ENCODE measurements at regions not wholly inside any gene's neighbourhood (a gene's known extent, or its start where the extent isn't known, plus 50 kb on each side); places are given as distances from the start of the nearest gene placed in this dataset.
"Not testable (repeated sequence)": the region's sequence is repeated elsewhere in the genome, so short reads cannot be mapped to it uniquely, and the experiment has no call there.

DNA sequence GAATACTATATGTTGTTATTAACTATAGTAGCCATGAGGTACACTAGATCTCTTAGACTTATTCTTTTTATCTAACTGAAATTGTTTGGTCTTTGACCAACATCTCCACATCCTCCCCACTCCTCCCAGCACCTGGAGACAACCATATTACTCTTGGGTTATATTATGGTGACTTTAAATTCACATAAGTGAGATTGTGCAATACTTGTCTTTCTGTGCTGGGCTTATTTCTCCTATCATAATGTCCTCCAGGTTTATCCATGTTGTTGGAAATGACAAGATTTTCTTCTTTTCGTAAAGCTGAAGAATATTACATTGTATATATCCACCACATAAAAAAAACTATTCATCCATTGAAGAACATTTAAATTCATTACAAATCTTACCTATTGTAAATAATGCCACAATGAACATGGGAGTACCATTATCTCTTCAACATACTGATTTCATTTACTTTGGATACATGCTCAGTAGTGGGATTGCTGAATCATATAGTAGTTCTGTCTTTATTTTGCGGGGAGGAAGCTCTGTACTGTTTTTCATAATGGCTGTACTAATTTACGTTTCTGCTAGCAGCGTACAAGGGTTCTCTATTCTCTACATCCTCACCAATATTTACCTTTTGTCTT lies 159.2 kb upstream of the SCN7A start:
- intact Hi-C loops (cut with micrococcal nuclease): no loop called here
- ATAC-seq: no peak
- DNase-seq: no peak

DNA sequence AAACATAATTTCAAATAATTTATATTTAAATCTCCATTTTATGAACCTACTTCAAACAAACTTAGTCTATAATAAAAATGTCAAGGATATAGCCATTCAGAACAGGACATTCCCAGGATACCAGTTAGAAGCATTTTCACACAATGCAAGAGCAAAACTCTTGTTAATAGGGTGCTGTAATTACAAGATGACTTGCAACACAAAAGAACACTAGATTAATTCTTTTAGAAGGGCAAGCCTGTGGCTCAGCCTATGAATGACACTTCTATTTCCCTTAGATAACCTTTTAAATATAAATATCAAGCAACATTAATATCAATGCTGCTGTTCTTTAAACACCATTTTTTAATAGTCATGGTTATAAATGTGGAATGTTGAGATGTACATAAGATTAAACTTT lies 157.9 kb upstream of the SCN7A start:
- intact Hi-C loops (cut with micrococcal nuclease): no loop called here
- no peak for DNase-seq
- no peak for ATAC-seq

DNA sequence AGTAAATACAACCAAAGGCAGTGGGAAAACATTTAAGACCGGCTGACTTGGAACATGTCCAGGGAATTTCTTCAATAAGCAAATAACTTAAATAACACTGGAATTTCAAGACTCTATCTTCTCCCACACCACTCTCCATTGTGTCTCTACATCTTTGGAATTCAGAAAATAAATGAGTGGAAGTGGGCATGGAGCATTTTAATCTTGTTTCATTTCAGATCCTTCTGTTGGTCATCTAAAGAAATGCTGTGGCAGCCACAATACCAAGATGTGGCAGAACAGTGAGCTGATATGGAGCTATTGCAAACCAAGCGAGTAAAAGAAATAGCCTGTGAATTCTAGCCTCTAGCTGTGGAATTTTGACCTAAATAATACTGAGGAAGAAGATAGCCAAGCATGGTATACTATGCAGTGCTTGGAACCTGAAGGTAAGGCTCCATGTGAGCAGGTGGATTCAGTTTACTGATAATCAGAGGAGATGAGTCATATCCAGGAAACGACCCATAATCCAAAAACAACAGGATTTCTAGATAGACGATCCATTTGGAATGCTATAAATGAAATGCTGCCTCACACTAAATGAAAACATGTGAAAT lies 157.1 kb upstream of the SCN7A start:
- no peak for DNase-seq
- ATAC-seq: no peak
- intact Hi-C loops (cut with micrococcal nuclease): no loop called here

DNA sequence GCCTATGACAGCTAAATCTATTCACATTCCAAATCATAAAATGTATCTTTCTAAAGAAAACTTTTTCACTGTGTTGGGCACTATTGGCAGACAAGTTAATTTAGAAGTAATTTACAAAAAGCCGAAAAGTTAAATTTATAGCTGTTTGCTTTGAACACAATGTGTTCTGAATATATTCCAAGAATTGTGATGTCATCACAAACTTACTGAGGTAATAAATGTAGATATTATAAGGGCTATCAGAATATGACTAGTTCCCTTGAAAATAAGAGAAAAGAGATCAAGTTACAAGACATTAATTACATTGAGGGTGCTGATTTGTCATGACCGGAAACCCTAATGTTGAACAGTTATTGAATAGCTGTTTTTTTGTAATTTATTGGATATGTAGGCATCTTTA lies 153.9 kb upstream of the SCN7A start:
- no peak for ATAC-seq

DNA sequence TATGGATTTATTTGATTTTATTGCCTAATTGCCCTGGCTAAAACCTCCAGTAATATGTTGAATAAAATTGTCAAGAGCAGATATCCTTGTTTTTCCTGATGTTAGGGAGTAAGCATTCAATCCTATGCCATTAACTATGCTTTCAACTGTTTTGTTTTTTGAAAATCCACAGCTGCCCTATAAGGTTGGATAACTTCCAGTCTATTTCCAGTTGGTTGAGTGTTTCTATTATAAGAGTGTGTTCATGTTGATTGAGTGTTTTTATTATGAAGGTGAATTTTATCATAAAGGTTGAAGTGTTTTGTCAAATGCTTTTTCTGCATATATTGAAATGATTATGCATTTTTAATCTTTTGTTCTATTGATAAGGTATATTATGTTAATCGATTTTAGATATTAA lies 149.9 kb upstream of the SCN7A start:
- intact Hi-C loops (cut with micrococcal nuclease): no loop called here
- ATAC-seq (peak; percentile 53), DNase-seq (no peak)

More for the DNA sequence above, 153.9 kb upstream of the SCN7A start:
- DNase-seq: no peak
- intact Hi-C loops (cut with micrococcal nuclease): no loop called here

DNA sequence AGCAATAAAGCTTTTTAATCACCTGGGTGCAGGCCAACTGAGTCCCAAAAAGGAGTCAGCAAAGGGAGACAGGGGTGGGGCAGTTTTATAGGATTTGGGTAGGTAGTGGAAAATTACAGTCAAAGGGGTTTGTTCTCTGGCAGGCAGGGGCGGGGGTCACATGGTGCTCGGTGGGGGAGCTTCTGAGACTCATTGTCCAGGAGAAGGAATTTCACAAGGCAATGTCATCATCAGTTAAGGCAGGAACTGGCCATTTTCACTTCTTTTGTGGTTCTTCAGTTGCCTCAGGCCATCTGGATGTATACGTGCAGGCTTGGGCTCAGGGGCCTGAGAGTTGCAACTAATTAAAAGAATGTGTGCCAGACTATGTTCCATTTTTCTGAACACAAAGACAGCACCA lies 147.5 kb upstream of the SCN7A start:
- ATAC-seq; intact Hi-C loops (cut with micrococcal nuclease); DNase-seq: not testable (repeated sequence)

DNA sequence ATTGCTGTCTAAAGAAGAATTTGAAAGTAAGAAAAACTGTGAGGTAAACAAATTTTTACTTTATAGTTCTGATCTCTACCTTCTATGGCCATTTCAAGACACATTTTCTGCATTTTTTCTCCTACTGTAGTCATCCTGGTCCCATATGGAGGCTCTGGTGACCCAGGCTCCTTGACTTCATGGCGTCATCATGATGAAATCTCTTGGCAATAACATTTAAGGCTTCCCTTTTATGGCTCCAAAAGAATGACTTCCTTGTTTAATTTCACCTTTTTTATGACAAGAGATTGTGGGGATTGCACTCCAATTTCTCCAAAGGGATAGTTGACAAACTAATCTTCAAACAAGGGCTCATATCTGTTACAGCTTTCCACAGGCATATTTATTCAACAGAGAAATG lies 143.0 kb upstream of the SCN7A start:
- DNase-seq (no peak), ATAC-seq (no peak)
- intact Hi-C loops (cut with micrococcal nuclease): no loop called here

DNA sequence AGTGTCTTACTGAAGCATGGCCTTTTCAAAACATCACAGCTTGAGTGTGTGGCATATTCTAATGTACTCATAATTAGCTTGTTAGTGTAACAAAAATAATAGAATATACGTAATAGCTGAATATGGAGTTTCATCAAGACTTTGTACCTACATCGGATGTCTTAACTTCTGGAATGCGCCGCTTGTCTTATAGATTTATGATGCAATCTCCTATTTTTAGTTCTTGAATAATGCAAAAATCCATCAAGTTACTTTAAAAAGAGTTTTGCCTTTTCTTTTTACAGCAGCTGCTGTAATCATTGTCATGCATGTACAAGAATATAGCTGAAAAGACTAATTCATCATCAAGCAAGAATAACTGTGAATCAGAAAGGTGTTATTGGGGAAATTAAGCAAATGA lies 140.7 kb upstream of the SCN7A start:
- intact Hi-C loops (cut with micrococcal nuclease): no loop called here
- no peak for DNase-seq
- no peak for ATAC-seq

DNA sequence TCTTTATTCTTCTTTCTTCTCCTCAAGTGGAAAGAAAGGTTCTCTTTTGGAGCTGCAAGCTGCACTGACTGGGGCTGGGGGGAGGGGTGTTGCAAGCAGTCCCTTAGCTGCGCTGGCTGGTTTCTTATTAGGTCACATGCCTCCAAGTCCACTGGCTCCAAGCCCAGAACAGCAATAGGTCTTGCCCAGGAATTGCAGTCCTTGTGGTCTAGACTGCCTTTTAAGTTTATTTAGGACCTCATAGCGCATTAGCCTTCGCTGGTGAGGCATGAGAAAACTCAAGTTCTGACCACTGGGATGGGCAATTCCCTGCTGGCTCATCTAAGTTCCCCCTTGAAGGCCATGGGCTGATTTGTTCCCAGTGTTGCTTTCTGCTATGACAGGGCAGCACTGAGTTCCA lies 138.6 kb upstream of the SCN7A start:
- ATAC-seq (peak; percentile 57), DNase-seq (no peak)
- intact Hi-C loops (cut with micrococcal nuclease): no loop called here

DNA sequence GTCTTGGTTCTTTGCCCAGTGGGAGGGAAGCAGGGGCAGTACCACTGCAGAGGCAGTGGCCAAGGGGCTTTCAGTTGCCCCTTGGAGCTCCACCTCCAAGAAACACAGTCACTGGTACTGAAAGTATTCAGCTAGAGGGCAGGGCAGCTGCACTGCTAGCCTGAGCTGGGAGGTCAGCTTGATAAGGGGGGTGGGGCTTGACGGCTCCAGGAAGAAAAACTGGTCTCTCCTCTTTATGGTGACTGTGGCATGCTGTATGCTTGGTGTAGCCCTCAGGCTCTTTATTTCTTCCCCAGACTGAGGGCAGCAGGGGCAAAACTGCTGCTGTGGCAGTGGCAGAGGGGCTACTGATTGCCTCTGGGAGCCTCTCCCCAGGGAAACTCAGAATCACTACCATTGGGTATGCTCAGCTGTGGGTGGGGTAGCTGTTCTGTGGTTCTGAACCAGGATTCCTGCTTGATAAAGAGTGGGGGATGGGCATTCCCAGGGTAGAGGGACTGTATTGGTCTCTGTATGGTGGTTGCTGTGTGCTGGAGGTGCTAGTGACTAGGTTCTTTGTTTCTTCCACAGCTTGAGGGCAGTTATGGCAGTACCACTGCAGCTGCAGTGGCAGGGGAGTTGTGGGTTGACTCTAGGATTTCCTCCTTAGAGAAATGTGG lies 134.6 kb upstream of the SCN7A start:
- ATAC-seq (peak; percentile 58), DNase-seq (no peak)
- intact Hi-C loops (cut with micrococcal nuclease): no loop called here

DNA sequence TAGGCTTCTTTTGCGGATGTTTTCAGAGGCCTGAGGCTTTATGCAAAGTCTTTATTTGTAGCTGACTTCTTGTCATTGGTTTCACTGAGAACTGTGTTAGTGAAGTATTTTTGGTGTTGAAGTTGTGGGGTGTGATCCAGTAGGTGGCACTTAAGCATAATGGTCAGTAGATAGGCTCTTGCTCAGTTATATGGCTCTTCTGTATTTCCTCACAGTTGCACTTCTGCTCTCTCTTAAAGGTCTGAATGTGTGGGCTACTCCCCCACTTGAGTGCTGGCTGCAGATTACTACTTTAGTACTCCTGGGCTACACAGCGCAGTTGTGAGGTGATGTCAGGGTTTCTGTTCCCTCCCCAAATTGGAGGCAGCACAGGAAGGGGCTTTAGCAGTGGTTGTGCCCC lies 133.8 kb upstream of the SCN7A start:
- DNase-seq (no peak), ATAC-seq (peak; percentile 85)
- intact Hi-C loops (cut with micrococcal nuclease): no loop called here

DNA sequence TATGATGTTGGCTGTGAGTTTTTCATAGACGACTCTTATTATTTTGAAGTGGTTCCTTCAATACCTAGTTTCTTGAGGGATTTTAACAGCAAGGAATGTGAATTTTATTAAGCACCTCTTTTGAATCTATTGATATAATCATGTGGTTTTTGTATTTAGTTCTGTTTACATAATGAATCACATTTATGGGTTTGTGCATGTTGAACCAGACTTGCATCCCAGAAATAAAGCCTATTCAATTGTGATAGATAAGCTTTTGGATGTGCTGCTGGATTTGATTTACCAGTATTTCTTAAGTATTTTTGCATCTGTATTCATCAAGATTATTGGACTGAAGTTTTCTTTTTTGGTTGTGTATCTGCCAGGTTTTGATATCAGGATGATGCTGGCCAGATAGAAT lies 131.6 kb upstream of the SCN7A start:
- ATAC-seq (no peak), DNase-seq (no peak)
- intact Hi-C loops (cut with micrococcal nuclease): no loop called here

DNA sequence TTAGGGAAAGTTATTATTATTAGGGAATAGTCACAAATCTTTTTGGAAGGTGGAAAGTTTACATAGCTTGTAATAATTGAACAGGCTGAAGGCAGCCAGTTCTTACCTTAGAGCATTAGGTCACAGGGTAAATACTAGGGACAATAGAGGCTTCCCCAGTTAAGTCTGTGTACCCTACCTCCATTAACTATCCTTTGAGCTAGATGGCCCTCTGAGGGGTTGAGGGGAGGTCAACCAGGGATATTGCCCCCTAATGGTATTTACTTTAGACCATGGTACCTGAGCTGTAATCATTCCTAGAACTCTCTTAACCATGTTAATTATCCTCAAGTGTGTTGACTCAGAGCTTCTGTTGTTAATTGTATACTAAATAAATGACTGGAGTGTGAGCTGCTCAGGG lies 120.5 kb upstream of the SCN7A start:
- ATAC-seq (no peak), DNase-seq (no peak)
- intact Hi-C loops (cut with micrococcal nuclease): no loop called here

DNA sequence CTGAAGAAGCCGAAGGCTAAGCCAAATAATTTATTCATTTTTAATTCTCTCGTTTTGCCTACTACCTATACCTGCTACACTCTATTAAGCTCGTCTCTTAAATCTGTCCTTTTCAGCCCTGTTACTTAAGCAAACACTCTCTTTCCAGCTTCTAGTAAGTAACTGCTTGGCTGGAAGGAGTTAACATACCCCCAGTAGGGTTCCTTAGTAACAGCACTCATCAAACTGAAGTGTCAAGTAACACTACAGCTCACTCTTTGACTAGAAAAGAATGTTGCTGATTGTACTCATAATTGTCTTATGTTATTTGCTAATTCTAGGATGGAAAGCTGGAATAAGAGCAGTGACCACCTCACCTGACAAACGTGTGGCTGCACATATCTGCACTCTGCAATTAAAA lies 120.0 kb upstream of the SCN7A start:
- ATAC-seq: no peak
- no peak for DNase-seq
- intact Hi-C loops (cut with micrococcal nuclease): no loop called here

DNA sequence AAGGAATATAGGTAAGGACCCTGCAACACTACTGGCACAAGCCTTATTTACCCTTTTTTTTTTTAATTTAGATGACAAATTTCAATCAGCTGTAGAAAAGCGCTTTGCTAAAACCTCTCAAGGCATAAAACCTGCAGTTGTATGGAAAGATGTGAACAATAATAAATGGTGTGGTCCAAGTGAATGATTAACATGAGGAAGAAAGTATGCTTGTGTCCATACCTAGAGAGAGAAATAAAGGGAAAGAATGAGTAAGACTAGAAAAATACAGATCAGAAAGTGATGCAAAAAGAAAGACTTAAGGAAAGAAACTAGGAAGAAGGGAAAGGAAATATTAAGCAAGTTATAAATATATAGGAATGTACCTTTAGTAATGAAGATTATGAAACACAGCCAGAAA lies 119.2 kb upstream of the SCN7A start:
- DNase-seq (no peak), ATAC-seq (no peak)
- intact Hi-C loops (cut with micrococcal nuclease): no loop called here

DNA sequence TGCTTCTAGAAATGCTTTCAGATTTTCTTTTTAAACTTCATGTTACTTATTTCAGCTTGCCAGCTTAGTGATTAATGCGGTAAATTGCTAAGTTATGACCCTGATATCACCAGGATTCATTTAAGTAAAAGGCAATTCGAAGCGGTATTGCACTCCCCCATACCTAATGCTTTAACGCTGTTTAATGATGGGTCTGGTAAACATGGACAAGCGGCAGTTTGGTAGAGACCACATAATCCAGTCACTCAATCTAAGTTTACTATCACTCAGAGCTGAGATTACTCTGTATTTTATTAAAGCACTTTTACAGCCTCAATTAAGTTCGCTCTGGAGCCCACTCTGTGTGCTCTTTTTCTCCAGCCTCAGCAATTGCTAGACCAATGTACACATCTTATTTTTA lies 118.2 kb upstream of the SCN7A start:
- intact Hi-C loops (cut with micrococcal nuclease): no loop called here
- ATAC-seq (no peak), DNase-seq (no peak)

DNA sequence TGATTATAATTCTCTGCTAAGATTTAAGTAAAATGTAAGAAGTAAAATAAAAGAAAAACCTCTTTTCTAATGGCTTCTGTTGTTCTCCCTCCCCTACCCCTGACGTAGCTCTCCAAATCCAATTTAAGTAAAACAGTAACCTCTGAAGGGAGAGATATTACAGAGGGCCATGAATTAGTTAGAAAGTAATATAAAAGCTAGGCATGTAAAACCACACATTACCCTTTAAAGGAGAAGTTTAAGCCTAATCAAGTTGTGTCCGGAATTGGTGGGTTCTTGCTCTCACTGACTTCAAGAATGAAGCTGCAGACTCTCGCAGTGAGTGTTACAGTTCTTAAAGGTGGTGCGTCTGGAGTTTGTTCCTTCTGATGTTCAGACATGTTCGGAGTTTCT lies 116.9 kb upstream of the SCN7A start:
- DNase-seq: no peak
- intact Hi-C loops (cut with micrococcal nuclease): no loop called here
- ATAC-seq: no peak

DNA sequence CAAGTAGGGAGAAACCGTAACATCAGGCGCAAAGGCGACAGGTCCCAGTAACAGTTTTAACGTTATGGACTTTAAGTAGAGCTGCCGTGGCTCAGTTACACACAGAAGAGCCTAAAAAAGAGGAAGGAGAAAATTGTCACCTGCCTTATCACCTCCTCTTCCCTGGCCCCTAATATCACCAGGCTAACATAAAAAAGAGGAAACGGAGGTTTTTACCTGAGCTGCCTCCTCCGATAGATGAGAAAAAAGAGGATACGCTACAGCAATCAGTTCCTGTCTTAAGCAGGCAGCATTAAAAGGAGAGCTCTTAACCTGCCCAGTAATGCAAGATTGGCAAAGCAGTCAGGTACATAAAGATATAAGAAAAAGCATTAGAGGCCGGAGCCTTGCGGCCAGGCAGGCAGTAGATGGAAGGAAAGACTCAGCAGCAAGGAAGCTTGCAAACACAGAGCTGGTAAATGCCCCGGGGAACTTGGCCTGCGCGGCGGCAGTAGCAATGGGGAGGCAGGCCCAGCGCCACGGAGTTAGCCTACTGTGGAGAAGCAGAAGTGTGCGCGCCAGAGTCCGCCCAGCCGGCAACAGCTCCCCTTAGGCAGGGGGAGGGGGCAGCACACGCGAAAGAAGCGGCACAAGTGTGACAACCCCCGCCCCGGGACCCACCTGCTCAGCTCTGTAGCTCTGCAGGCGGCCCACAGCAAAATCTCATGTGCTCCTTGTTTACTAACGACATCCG lies 116.3 kb upstream of the SCN7A start:
- DNase-seq (peak; percentile 28), ATAC-seq (no peak)
- intact Hi-C loops (cut with micrococcal nuclease): no loop called here

DNA sequence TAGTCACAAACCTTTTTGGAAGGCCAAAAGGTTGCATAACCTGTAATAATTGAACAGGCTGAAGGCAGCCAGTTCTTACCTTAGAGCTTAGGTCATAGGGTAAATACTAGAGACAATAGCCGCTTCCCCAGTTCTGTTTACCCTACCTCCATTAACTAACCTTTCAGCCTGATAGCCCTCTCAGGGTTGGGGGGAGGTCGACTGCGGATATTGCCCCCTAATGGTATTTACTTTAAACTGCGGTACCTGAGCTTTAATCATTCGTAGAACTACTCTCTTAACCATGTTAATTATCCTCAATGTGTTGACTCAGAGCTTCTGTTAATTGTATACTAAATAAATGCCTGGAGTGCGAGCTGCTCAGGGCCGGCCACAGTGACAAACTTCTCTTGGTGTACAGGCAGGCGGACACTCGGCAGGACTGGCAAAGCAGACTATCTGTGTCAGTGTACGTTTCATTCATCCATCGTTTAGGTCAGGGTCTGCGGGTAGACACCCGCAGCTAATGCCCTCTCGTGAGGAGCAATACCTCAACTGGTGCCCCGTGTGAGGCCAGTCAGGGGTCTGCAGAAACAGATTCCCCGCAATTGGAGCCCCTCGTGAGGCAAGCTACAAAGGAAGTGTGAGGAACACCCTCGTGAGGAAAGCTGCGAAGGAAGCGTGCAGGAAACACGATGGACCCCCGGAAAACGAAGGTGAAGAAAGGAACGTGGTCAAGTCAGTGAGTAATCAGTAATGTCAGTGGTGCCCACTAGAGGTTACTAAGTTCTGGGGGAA lies 115.3 kb upstream of the SCN7A start:
- intact Hi-C loops (cut with micrococcal nuclease): no loop called here
- DNase-seq (no peak), ATAC-seq (no peak)

DNA sequence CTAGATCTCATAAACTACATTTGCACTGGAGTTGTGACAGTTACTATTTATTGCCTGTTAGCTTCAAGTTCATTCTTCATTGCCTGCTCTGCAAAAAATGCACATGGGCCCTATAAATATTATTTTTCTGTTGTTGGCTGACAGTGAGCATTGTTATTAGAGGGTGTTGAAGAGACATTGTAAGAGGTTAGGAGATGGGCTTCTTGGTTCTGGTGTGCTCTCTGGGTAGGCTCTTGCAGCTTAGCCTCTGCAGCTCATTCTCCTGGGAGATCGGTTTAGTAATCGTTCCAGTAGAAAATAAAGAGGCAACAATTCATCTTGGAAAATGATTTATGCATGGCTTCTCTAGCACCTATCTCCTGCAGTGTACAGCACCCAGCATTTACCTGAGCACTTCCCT lies 113.8 kb upstream of the SCN7A start:
- intact Hi-C loops (cut with micrococcal nuclease): no loop called here
- DNase-seq (no peak), ATAC-seq (no peak)
